Activated T-cell treated with anti-CD3 and anti-CD28 coated beads, Interleukin-2, amount 50 U/mL, for 4 hours (primary cell): ENCODE measurements at regions not wholly inside any gene's neighbourhood (a gene's known extent, or its start where the extent isn't known, plus 50 kb on each side); places are given as distances from the start of the nearest gene placed in this dataset.

Source experiments
- ATAC-seq, 2 donors: fragments of 200-7000 bp; cut with Tn5 transposase; one replicate each; pipeline ENCODE4 v1.10.0; 2021
- DNase-seq: peaks from one replicate; pipeline ENCODE4 v3.0.0-alpha.2; 2020
- H3K27me3 Mint-ChIP-seq: one replicate; pipeline ENCODE4 v1.8.0; 2021; ENCODE audit warnings: low read depth, mixed read lengths
- H3K36me3 Mint-ChIP-seq: one replicate; pipeline ENCODE4 v1.8.0; 2022; ENCODE audit warnings: mixed read lengths; ENCODE audit not compliant: insufficient read depth
- H3K4me1 Mint-ChIP-seq: one replicate; pipeline ENCODE4 v1.8.0; 2021; ENCODE audit warnings: low read depth, mixed read lengths
- H3K4me3 Mint-ChIP-seq: one replicate; pipeline ENCODE4 v1.8.0; 2021; ENCODE audit warnings: mild to moderate bottlenecking, moderate library complexity, mixed read lengths
- H3K9me3 Mint-ChIP-seq: one replicate; pipeline ENCODE4 v1.8.0; 2021; ENCODE audit warnings: mixed read lengths

DNA sequence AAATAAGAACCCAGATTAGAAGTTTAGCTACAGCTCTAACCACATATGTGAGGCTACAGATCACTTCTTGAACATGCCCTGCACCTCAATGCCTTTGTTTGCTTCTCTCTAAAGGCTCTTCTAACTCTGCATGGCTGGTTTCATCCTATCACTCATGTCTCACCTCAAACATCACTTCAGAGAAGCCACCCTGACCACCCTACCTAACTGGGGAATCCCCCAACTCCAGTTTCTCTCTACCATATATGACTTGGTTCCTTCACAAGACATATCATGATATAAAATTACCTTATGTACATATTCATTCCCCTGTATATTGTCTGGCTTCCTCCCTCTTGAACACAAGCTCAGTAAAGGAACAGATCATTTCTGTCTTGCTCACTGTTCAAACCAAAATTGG, 250.2 kb upstream of the GRIP1 start:
- H3K27me3 Mint-ChIP-seq: no peaks in the 10 kb centered on the region
- peaks cover 16% of the 10 kb centered on the region for H3K4me1 Mint-ChIP-seq
- no peaks in the 10 kb centered on the region for H3K9me3 Mint-ChIP-seq
- no peaks in the 10 kb centered on the region for H3K36me3 Mint-ChIP-seq
- DNase-seq (no peak), ATAC-seq (peak; percentile 92)
- no peak overlapping the region for H3K4me3 Mint-ChIP-seq

DNA sequence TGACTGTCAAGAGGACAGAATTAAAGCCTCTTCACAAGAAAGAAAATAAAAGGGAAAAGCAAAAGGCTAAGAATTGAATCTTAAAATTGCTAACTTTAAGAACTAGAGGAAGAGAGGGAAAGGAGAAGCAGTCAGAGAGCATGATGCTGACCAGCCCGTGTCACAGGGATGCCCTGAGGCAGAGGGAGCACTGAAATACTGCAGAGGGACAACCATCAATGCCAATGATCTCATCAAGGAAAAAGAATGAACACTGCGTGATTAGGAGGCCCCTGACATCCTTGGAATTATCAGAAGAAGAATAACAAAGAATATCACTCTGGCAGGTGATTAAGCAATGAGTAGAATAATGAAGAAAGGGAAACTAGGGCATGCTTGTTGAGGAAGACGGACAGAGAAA, 252.2 kb upstream of the GRIP1 start:
- Mint-ChIP-seq H3K27me3 (no peaks in the 10 kb centered on the region), H3K4me3 (no peak overlapping the region), H3K9me3 (no peaks in the 10 kb centered on the region), H3K4me1 (peaks cover 12% of the 10 kb centered on the region), H3K36me3 (no peaks in the 10 kb centered on the region)
- ATAC-seq: no peak
- DNase-seq: no peak

DNA sequence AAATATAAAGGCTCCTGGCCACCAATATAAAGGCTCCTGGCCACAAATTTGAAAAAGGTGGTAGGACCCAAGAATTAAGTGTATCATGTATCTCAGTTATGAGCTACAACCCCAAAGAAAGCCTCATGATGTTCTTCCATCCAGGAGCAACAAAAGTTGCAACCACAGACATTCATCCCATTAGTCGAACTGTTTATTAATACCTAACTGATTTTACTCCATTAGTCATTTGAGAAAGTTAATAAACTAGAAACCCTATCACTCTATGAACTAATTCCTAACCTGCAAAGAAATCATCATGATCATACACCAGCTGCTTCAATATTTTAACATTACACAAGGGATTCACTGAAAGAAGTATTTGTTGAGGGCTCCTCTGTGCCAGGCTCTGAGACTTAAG, 253.2 kb upstream of the GRIP1 start:
- H3K9me3 Mint-ChIP-seq: no peaks in the 10 kb centered on the region
- H3K4me3 Mint-ChIP-seq: no peak overlapping the region
- no peak for DNase-seq
- ATAC-seq: no peak
- peaks cover 14% of the 10 kb centered on the region for H3K4me1 Mint-ChIP-seq
- H3K27me3 Mint-ChIP-seq: no peaks in the 10 kb centered on the region
- H3K36me3 Mint-ChIP-seq: no peaks in the 10 kb centered on the region

DNA sequence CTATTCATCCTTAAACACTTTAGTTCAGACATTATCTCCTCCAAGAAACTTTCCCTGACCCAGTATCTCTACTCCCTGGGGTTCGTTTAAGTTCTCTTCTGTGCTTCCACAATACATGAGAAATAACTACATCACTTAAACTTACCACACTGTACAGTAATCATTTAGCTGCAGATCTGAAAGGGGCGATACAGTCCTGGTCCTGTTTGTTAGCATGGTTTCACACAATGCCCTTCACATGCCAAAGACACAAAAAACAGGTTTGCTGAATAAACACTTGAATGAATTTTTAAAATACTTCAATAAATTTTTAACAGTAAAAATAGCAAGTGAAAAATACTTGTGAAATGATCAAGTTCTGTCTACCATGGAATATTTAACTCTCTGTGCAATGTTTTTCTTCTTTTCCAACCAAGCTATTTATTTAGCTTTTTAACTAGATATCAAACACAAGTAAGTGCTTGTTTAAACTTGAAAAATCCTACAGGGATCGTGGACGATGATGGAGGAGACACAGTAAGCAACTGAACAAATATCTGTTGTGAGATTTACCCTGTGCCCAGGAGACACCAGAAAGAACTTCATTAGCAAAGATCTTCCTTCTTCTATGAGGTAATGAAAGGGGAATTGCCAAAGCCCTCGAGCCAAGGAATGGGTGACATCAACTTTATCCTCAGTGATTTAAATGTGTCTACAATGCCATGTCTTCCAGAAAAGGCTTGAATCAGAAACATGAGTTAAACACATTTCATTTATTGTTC, 255.6 kb upstream of the GRIP1 start:
- Mint-ChIP-seq H3K4me1 (peaks cover 9% of the 10 kb centered on the region), H3K4me3 (no peak overlapping the region), H3K27me3 (peaks cover 3% of the 10 kb centered on the region), H3K9me3 (no peaks in the 10 kb centered on the region), H3K36me3 (no peaks in the 10 kb centered on the region)
- ATAC-seq: no peak
- DNase-seq: no peak

DNA sequence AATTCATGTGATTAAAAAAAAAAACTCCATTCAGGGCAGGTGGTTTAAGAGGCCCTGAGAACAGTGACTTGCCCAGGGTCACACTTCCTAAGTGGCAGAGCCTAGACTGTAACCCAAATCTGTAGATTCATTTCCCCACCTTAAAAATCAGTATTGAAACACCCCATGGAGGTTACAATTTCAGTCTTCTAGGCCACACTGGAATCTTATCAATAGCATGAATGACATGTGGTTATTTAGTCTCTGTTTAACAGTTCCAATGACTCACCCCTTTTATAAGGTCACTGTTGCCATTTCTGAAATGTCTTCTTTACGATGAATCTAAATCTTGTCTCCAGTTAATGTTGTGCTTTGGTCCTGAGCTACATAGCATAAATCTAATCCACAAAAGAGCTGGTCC, 262.3 kb upstream of the GRIP1 start:
- peaks cover 15% of the 10 kb centered on the region for H3K4me1 Mint-ChIP-seq
- H3K9me3 Mint-ChIP-seq: no peaks in the 10 kb centered on the region
- no peak overlapping the region for H3K4me3 Mint-ChIP-seq
- no peaks in the 10 kb centered on the region for H3K36me3 Mint-ChIP-seq
- peaks cover 3% of the 10 kb centered on the region for H3K27me3 Mint-ChIP-seq
- DNase-seq (no peak), ATAC-seq (peak; percentile 82 to 89)

DNA sequence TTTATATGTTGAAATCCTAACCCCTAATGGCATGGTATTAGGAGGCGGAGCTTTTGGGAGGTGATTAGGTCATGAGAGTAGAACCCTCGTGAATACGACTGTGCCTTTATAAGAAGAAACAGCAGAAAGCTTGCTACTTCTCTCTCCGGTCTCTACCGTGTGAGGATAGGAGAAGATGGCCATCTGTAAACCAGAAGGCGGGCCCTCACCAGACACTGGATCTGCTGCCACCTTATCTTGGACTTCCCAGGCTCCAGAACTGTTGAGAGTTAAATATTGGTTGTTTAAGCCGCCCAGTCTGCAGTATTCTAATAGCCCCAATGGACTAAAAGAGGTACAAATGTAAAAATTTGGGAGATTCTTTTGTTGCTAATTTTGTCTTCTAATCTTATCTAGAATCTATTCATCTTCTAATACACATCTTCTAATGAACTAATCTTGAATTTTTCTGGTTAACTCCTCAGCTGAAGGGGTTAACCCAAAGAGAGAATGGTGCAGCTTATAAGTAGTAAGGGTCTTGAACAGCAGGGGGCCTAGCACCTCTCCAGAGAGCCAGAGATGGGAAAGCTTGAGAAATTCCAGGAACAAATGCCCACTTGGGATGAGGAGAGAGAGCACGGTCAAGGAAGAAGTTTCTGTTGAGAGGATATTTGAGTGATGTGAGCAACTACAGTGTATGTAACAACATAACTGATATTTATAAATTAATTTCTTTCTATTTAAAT, 264.0 kb upstream of the GRIP1 start:
- no peaks in the 10 kb centered on the region for H3K36me3 Mint-ChIP-seq
- no peaks in the 10 kb centered on the region for H3K9me3 Mint-ChIP-seq
- no peaks in the 10 kb centered on the region for H3K27me3 Mint-ChIP-seq
- H3K4me1 Mint-ChIP-seq: peaks cover 18% of the 10 kb centered on the region
- no peak for ATAC-seq
- DNase-seq: no peak
- H3K4me3 Mint-ChIP-seq: no peak overlapping the region

DNA sequence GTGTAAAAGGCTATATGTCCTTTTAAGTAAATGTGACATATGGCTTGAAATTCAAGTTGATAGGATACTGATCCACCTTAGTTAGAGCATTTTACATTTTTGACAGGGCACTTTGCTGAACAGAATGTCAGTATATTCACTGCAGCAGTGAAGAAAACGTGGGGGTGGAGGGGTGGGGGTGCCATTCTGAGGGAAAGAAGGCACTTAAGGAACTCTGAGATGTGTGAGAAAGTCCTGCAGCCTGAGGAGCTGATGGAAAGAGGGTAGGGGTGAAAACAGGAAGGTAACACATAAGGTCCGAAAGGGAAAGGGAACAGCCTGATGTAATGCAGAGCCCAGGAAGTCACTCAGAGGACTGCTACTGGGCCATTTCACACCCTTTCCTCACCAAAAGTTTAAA, 265.5 kb upstream of the GRIP1 start:
- Mint-ChIP-seq H3K36me3 (no peaks in the 10 kb centered on the region), H3K4me3 (no peak overlapping the region), H3K4me1 (peaks cover 18% of the 10 kb centered on the region), H3K9me3 (no peaks in the 10 kb centered on the region), H3K27me3 (no peaks in the 10 kb centered on the region)
- ATAC-seq: no peak
- no peak for DNase-seq

DNA sequence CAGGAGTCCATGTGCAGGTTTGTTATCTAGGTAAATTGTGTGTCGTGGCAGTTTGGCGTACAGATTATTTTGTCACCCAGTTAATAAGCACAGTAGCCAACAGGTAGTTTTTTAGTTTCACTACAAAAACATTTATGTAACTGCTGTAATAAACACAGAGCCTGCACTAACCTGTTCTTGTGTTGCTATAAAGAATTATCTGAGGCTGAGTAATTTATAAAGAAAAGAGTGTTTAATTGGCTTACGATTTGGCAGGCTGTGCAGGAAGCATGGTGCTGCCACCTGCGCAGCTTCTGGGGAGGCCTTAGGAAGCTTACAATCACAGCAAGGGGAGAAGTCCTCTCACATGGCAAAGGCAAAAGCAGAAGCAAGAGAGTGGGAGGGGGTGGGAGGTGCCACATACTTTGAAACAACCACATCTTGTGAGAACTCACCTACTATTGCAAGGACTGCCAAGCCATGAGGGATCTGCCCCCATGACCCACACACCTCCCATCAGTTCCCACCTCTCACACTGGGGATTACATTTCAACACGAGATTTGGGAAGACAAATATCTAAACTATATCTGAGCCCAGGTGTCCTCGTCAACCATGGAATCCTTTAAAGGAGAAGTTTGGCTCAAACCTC, 266.4 kb upstream of the GRIP1 start:
- no peaks in the 10 kb centered on the region for H3K27me3 Mint-ChIP-seq
- no peak overlapping the region for H3K4me3 Mint-ChIP-seq
- no peaks in the 10 kb centered on the region for H3K9me3 Mint-ChIP-seq

DNA sequence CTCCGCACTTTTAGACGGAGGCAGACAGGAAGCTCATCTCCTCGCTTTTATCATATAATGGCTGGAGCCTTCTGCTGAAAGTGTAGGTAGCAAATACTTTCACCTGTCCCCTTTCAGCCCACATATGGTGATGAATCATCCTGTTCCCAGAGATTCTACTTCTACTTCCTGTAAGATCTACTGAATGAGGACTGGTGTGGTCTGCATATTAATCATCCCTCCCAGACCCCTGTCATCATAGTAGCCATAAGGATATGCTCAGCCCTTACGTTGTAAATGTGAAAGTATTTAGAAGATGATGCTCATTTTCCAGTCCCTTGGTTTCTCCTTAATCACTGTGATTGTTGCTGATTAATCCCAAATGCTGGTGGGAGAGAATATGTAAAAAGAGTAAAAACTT, 268.2 kb upstream of the GRIP1 start:
- DNase-seq (no peak), ATAC-seq (peak; percentile 80)
- H3K9me3 Mint-ChIP-seq: no peaks in the 10 kb centered on the region
- peaks cover 13% of the 10 kb centered on the region for H3K4me1 Mint-ChIP-seq
- no peaks in the 10 kb centered on the region for H3K27me3 Mint-ChIP-seq
- H3K36me3 Mint-ChIP-seq: no peaks in the 10 kb centered on the region
- no peak overlapping the region for H3K4me3 Mint-ChIP-seq

More for the DNA sequence above, 266.4 kb upstream of the GRIP1 start:
- ATAC-seq (no peak), DNase-seq (no peak)
- no peaks in the 10 kb centered on the region for H3K36me3 Mint-ChIP-seq
- H3K4me1 Mint-ChIP-seq: peaks cover 18% of the 10 kb centered on the region

DNA sequence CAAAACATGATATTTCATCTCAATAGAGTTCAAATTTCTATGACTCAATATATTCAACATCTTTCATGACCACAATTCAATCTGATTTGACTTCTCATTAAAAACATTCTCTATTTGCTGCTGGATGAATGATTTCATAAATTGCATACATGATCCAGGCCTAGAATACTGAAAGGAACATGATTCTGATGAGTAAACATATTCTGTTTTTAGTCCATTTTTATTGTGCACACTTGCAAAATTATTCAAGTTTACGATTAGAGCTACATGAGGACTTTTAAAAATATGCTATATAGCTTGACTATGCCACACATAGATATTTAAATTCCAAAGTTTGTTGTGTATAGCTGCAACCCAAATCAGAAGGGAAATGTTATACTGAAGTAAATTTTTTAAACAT, 273.8 kb upstream of the GRIP1 start:
- no peak for DNase-seq
- Mint-ChIP-seq H3K27me3 (no peaks in the 10 kb centered on the region), H3K4me1 (peaks cover under 1% of the 10 kb centered on the region), H3K36me3 (no peaks in the 10 kb centered on the region), H3K9me3 (no peaks in the 10 kb centered on the region), H3K4me3 (no peak overlapping the region)
- ATAC-seq: no peak

DNA sequence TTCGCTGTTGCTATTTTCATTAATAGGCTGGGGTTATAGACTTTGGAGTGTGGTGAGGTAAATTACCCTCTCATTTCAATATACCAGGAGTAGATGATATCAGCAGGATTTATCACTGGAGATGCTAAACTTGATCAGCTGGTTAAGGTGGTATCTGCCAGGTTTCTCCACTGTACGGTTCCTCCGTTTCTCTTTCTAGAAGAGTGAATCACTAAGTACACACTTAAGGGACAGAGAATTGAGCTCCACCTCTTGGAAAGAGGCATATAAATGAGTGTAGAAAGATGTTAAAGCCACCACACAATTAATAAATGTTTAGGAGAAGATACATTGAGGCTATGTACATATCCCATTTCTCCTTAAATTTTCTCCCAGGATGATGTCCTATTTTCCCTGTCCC, 277.4 kb upstream of the GRIP1 start:
- H3K36me3 Mint-ChIP-seq: no peaks in the 10 kb centered on the region
- no peak overlapping the region for H3K4me3 Mint-ChIP-seq
- H3K4me1 Mint-ChIP-seq: peaks cover 10% of the 10 kb centered on the region
- H3K27me3 Mint-ChIP-seq: no peaks in the 10 kb centered on the region
- ATAC-seq: no peak
- no peaks in the 10 kb centered on the region for H3K9me3 Mint-ChIP-seq
- DNase-seq: no peak

DNA sequence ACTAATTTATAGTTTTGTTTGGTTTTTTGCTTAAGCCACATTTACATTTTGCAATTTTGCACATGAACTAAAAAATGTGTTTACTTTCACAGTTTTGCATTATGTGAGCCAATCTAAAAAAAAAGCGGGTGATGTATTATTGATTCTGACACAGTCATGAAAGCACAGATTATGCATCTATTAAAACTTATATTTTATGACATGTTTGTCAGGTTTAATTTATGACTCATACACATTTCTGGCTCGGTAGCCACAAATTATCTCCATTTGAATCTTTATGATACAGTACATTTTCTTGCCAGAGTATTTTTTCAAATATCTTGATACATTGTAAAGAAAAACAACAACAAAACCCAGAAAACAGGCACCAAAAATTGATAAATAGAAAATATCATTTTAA, 280.4 kb upstream of the GRIP1 start:
- DNase-seq (no peak), ATAC-seq (no peak)
- Mint-ChIP-seq H3K4me3 (no peak overlapping the region), H3K4me1 (peaks cover 18% of the 10 kb centered on the region), H3K9me3 (peaks cover 3% of the 10 kb centered on the region), H3K27me3 (no peaks in the 10 kb centered on the region), H3K36me3 (peaks cover 3% of the 10 kb centered on the region)

DNA sequence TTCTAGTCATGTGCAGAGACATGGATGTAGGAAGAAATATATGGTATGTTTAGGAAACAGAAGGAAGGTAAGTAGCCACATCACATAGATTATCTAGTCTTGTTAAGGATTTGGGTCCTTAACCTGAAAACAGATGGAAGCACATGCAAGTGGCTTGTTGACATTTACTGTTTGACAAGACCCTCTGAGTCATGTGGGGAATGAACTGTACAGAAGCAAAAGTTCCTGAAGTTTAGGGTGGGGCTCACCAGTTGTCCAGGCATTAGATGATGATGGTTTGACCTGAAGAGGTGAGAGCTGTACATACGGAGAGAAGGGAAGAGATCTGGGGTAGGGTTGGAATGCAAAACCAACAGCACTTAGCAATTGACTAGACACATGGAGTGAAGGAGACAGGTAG, 281.1 kb upstream of the GRIP1 start:
- Mint-ChIP-seq H3K4me1 (peaks cover 25% of the 10 kb centered on the region), H3K36me3 (peaks cover 3% of the 10 kb centered on the region), H3K4me3 (no peak overlapping the region), H3K9me3 (peaks cover 9% of the 10 kb centered on the region), H3K27me3 (no peaks in the 10 kb centered on the region)
- DNase-seq (no peak), ATAC-seq (no peak)

DNA sequence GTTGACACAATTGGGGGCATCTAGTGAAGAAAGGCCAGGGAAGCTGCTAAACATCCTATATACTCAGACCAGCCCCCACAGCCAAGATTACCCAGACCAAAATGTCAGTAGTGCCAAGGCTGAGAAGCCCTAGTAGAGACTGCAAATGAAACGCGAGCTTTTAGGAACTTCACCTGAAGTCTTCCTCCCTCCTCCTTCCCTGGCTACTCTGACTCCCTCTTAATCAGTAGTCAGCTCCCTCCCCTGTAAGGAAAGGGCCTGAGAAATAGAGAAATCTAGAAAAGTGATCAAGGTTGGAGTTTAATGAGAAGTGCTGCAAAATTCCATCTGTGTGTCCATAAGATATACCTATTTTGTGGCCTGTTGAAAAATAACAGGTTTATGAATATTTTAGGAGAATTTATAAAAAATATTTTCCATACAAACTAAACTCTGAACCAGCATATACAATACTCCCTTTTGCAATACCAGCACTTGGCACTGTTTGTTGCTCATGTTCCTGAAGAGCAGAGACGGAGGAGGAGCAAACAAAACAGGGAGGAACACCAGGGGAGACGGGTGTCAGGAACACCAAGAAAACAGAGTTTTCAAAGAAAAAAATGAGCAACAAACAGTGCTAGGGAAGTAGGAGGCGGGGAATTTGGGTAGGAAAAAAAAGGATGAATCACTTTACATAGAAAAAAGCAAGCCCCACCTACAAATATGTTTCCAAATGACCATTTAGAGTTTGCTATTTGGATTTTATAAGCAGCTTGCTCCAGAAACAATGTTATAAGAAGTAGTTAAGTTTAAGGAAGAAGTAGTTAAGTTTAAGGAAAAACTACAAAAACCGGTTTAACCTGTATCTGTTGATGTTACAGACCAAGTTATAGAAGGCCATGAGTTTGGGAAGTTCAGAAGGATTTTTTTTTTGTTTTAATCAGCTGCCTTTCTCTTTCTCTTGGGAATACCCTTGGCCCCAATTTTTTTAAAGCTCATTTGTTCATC, 282.1 kb upstream of the GRIP1 start:
- no peaks in the 10 kb centered on the region for H3K27me3 Mint-ChIP-seq
- H3K9me3 Mint-ChIP-seq: peaks cover 9% of the 10 kb centered on the region
- peaks cover 3% of the 10 kb centered on the region for H3K36me3 Mint-ChIP-seq
- H3K4me1 Mint-ChIP-seq: peaks cover 34% of the 10 kb centered on the region
- ATAC-seq (no peak), DNase-seq (no peak)
- no peak overlapping the region for H3K4me3 Mint-ChIP-seq
